ENCODE measurements at regions not wholly inside any gene's neighbourhood (a gene's known extent, or its start where the extent isn't known, plus 50 kb on each side); places are given as distances from the start of the nearest gene placed in this dataset.
A peak's percentile ranks its signal among the peaks of the same experiment; 100 is the strongest.
"Not testable (repeated sequence)": the region's sequence is repeated elsewhere in the genome, so short reads cannot be mapped to it uniquely, and the experiment has no call there.

DNA sequence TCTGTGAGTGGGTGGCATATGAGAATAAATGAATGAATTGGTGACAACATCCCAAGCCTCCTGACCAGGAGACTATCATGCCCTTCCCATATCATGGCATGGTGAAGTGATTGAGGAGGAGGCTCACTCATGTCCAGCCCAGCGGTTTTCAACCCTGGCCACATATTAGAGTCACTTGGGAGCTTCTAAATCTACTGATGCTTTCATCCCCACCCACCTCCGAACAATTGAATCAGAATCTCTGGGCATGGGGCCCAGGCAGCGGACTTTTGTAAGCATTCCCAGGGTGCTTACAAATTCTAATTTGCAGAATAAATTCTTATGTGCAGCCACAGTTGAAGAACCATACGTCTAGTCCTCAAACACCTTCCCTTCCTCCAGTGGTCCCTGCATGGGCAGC, 81.7 kb upstream of the SEC11C start:
- DNase-seq (ENCODE audit: low read depth in 1 of 2, low spot score in 1 of 2) = no peak

DNA sequence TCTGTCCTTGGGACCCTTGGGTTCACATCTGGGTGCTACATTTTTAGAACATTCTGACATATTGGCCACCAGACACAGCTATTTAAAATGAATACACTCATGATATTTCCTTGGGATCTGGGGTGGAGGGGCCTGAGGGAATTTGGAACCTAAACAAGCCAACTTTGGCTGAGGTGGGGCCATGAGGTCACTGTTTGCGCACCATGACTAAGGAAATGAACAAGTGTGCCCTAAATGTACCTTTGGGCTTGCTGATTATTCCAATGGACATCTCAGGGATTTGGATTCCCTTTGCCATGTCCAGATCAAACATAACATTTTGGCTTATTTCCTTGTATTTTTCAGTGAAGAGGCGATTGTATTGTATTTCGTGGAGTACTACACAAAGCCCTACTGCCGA, 80.5 kb upstream of the SEC11C start:
- no peak for DNase-seq (ENCODE audit: low read depth in 1 of 2, low spot score in 1 of 2)

DNA sequence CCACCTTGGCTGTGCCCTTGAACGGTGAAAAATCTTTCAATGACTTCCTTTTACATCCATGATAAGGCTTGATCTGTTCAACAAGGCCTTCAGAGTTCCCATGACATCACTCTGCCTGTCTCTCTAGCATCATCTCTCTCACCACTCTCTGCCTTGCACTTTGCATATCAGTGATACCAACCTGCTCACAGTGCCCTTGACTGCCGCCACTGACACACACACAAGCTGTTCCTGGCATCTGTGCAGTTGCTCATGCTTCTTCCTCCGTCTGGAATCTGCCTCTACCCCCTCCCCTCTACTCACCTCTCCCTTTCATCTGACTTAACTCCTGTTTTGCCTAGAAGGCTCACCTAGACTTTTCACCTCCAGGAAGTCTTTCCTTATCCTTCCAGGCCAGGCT, 79.1 kb upstream of the SEC11C start:
- DNase-seq (ENCODE audit: low read depth in 1 of 2, low spot score in 1 of 2) = no peak

DNA sequence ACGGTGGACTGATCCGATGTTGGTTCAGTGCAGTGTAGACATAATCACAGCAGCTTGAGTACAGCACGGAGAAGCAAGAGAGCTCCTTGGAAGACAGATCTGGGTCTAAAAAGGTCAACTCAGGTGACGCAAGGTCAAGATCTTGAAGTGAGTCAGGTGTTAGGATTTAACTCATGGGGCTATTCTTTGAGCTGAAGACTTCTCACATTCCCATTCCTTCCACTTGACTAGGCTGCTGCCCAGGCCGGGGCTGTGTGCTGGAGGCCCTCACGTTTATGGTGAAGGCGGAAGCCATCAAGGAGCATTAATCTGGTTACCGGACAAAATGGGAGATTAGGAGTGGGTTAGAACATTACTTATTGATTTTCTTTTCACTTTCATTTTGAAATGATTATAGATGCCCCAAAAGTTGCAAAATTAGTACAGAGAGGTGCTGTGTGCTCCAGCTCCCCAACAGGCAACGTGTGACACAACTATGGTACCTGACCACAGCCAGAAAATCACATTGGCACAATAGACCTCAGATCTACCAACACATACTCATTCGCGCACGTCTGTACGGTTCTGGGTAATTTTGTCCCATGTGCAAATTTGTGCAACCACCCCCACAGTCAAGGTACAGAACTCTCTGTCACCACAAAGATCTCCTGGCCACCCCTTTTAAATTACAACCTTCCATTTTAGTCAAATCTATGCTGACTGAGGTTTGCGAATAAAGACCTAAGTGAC, 77.6 kb upstream of the SEC11C start:
- DNase-seq (ENCODE audit: low read depth in 1 of 2, low spot score in 1 of 2) = no peak

DNA sequence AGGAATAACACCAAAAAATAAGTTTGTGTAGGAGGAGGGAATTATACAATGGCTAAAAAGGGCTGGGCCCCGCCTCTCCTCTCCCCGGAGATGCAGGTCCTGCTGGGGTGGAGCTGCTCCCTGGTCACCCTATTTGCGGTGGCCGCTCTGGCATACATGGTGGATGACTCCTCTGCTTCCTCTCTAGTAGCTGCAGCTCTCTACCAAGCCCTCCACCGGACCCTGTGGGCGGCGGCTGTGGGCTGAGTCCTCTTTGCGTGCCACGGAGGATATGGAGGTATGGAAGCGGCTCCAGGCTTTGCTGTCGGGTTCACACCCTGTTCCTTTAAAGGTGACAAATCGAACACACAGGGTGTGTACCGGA, 77.1 kb upstream of the SEC11C start:
- no peak for DNase-seq (ENCODE audit: low read depth in 1 of 2, low spot score in 1 of 2)

DNA sequence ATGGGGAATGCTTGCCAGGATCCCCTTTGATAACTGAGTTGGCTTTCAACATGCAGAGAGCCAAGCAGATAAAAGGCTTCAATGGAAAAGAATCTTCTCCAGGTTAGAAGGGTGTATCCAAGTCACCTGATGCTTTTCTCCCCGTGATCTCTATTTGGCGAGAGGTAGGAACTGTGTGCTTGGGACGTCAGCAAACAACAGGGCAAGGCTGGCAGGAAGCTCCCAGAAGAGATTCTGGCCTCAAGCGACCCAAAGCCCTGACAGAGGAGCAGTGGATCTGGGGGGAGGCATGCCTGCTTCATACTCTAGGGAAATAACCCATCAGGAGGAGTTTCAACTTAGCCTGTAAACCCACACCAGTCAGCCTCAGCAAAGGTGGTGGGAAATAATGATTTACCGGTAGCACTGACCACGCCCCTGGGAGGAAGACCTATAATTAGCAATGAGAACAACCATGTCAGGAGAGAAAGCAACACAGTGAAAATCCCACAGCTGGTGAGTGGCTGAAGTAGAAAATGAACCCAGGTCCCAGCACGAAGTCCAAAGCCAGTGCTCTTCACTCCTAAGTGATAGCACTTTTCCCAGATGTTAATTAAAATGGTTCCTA, 76.3 kb upstream of the SEC11C start:
- DNase-seq (ENCODE audit: low read depth in 1 of 2, low spot score in 1 of 2) = no peak

DNA sequence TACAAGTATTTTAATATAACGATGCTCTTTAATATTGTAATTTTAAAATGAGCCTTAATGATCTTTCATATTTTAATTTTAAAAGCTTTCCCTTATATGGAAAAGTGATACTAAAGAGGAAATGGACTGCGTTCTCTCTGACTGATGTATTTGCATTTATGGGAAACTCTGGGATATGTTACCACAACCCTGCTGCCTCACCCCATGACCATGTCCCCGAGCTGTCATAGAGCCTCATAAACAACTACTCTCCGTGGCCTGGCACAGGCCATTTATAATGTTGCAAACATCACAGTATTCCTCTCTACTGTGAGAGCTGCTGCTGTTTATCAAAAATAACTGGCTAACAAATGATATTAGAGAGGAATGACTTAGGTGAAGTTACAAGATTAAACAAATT, 75.8 kb upstream of the SEC11C start:
- no peak for DNase-seq (ENCODE audit: low read depth in 1 of 2, low spot score in 1 of 2)

DNA sequence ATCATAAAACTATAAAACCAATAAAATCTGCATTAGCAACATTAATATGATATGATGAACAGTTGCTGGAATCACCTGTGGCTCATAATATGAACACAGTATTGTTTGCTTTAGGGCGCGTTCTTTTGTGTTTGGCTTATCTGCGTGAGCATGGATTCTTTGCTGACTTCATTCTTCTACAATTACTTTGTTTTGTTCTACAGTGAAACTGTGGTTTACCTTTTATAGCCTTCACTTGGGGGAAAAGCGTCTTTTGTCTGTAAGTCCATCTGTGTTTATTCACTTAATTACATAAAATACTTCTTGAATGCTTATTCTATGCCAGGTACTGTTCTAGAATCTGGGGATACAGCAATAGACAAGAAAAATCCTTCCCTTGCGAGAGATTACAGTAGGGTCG, 74.0 kb upstream of the SEC11C start:
- DNase-seq (ENCODE audit: low read depth in 1 of 2, low spot score in 1 of 2) = no peak

DNA sequence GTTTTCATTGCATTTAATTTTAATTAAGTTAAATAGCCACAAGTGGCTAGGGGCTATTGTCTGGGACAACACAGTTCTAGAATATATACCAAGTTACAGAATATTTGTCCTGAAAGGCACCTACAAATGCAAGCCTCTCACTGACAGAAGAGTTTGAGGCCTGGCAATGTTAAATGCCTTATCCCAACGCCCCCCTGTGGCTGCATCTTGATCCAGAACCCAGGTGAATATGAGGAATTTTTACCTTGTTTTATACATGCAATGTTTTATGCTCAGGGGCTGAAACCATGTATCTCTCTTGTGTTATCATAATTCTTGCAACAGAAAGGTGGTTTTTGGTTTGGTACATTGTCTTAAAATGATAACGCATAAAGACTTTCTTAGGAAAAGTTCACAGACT, 71.8 kb upstream of the SEC11C start:
- DNase-seq (ENCODE audit: low read depth in 1 of 2, low spot score in 1 of 2) = no peak

DNA sequence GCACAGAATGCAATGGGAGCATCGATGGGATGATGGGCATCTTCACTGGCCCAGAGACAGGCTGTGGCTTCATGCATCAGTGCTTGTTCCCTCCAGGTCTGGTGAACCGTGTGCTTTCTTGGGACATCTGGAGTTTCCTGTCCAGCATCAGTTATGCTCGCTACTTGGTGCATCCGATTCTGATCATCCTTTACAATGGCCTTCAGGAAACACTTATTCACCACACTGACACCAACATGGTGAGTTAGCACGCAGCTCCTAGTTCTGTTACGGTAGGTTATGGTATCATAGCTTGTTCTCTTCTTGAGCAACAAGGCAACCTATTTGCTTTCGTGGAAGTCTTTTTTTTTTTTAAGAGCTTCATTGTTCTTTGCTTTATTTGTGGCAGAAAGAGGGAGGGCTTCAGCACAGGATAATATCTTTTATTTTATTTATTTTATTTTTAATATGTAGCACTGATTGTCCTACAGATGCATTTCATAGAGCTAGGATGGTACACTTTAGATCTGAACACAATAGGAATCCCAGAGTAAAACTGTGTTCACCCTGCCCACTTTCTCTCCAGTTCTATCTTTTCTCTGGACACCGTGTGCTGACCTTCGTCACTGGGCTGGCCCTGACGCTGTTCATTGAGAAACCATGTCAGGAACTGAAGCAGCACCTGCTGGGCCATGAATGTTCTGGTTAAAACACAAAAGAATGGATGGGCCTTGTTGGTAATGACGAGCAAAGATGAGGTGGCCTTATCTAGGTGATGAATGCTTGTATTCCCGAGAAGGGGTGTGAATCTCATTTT, 71.2 kb upstream of the SEC11C start:
- no peak for DNase-seq (ENCODE audit: low read depth in 1 of 2, low spot score in 1 of 2)

DNA sequence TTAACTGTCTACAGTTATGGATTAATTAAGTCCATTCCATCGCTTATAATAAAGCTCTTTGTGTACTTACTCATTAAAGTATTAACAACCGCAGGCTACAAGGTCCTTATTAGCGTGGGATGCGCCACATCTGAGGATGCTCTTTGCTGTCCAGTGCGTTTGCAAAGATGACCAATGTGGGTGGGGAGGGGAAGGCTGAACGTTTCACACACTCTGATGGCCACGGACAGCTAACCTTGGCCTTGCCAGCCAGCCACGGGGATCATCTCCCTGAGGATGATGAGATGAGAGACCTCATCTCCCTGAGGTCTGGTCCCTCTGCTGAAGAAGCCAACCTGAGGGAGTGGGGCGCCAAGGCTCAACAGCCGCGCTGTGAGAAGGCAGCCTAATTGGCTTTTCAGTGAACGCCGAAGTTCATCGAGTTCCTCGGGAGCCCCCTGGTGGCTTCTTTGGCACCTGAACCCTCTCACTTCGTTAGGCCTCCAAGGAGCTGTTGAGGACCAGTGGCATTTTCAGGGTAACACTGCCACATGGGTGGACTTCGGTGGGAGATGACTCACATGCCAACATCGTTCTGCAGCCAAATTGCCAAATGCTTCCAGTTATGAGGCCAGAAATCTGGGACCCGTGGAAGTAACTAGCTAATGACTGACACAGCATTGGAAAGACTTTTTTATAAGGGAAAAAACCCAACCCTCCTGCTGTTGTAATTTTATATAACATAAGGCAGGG, 69.3 kb upstream of the SEC11C start:
- DNase-seq (ENCODE audit: low read depth in 1 of 2, low spot score in 1 of 2) = peak; percentile 65 to 74

DNA sequence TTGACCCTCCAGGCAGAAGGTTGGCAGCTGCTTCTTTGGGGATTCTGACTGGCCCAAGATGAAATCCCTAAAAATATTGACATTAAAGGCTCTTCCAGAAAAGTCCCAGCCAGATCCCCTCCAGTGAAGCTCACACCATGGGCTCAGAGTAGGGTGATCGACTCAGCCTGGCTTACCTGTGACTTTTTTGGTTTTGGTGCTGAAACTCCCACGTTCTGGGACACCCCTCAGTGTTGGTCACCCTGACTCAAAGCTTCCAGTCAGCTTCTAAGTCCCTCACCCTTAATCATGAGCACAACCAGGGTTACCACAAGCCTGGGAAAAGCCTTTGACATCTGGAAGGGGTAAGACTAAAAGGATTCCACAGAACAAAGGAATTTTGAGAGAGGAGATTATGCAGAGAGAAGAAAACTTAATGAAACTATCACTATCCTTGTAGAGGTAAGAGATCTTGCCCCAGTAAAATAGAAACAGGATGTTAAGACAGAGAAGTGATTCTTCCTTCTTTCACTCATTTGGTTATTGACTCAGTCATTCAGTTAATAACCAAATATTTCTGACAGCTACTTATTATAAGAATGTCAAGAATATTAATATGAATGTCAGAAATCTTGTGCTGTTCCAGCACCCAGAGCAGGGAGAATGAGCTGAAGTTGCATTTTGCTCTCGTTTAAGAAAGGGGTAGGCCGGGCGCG, 66.8 kb upstream of the SEC11C start:
- DNase-seq (ENCODE audit: low read depth in 1 of 2, low spot score in 1 of 2) = no peak

DNA sequence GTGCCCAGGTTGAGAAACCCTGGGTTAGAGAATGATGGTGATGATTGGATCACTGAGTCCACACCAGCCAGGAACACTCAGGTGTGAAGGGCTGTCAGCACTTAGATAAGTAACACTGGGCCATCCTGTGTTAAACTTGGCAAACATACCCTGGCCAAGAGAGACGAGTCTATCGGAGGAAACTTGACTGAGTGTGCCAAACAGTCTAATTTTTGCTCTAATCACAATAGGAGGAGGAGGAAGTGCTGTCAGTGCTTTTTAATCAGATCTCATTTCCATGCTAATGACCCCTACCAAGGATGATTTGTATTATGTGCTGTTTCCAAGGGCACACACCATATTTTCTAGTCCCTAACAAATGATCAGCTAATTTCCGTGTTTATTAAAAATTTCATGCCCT, 63.8 kb upstream of the SEC11C start:
- no peak for DNase-seq (ENCODE audit: low read depth in 1 of 2, low spot score in 1 of 2)

DNA sequence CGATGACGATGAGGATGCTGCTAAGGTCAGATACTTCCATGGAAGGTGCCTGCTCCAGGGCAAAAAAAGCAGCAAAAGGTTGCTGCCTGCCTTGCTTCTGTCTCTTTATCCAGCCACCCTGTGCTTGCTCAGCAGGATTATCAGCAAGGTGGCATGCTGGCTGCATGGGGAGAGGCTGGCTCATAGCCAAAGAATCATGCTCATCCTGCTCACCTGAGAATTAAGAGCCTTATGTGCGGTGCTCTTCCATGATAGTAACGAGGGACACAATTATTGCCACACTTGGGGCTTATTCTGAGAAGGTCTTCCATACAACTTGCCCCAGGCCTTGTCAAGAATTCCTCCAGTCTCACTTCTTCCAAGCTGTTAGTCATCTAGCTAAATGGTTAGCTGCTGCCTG, 60.4 kb upstream of the SEC11C start:
- no peak for DNase-seq (ENCODE audit: low read depth in 1 of 2, low spot score in 1 of 2)

DNA sequence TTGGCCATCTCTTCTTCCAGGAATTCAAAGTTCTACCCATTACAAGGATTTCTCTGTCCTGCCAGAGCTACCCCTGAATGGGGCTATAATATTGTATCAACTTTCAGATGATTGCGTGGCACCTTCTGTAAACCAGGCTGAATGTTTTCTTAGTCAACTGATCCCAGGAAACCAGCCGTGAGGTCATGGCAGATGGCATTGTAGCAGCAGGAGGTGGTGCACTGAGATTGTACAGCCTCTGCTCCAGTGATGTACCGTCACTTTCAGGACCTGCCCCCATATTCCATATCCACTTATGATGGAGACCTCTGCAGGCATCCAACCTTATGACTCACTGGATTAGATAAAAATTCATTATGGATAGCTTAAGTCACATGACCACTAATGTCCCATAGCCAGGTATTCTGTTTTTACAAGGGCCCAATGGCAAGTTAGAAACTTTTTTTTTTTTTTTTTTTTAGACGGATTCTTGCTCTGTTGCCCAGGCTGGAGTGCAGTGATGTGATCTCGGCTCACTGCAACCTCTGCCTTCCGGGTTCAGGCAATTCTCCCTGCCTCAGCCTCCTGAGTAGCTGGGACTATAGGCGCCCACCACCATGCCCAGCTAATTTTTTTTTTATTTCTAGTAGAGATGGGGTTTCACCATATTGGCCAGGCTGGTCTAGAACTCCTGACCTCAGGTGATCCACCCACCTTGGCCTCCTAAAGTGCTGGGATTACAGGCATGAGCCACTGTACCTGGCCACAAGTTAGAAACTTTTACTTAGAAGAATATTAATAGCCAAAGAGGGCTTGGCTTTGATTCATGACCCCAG, 59.8 kb upstream of the SEC11C start:
- not testable (repeated sequence) for DNase-seq (ENCODE audit: low read depth in 1 of 2, low spot score in 1 of 2)

DNA sequence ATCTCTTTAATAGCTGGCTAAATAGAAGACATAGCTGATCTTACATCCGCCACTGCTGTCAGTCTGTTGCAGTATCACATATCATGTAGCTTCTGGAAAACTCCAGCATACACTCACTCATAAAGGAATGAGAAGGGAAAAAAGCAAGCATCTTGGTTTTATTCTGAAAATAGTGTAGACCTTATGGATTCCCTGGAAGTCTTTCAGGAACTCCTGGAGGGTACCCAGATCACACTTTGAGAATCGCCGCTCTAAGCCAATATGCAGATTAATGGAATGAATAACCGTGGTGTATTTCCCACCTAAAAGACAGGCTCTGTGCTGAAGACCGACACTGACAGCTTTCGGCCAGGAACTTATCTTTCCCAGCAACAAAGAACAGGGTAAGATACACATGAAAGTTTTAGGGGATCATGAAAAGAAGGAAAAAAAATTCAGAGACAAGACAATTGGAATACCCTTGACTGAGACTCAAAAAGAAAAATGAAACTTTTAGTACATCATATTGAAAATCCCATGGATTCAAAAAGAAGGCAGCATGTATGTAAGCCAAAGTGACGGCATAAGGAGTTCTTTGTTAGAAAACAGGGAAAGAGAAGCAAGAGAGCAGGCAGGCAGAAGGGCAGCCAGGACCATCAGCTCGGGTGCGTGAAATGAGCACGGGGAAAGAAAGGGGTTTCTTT, 56.4 kb upstream of the SEC11C start:
- no peak for DNase-seq (ENCODE audit: low read depth in 1 of 2, low spot score in 1 of 2)

DNA sequence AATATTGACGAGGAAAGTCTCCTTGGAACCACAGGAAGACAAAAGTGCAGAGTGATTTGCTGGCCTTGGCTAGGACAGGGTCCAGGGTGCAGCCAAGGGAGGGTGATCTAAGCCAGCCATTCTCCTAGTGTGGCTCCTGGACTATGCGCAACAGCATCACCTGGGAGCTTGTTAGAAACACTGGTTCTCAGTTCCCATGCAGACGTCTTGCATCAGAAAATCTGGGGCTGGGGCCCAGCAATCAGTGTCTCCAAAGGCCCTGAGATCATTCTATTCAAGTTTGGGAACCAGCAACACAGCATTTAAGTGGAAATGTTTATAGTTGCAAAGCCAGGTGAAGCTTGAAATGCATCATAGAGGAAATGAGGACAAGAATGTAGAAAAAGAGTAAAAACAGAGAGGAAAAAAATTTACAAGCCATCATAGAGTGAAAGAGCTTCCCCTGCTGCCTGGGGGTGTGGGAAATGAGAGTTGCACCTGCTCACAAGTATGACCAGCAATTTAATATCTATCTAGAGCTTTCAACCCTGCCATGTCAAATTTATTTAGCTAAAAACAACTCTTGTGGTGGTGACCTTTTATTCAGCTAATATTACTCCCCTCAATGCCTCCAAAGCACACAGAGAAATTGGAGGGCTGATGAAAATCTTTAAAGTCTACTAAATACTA, 54.4 kb upstream of the SEC11C start:
- DNase-seq (ENCODE audit: low read depth in 1 of 2, low spot score in 1 of 2) = no peak

DNA sequence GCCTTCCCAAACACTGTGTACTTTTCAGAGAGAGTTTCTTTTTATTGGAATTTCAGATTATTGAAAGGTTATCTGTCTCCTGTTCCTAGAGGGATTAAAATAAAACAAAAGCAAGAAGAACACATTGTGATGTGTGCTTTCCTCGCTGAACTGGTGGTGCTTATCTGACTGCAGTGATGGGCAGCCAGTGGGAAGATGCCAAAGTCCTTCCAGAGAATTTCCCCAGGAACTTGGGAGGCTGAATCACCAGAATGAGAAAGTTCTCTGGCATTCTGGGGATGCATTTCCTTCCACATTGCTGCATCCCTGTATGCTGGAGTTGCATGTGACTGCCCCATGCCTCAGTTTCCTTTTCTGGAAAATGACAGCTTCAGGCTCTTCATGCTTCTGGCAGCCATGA, 53.9 kb upstream of the SEC11C start:
- DNase-seq (ENCODE audit: low read depth in 1 of 2, low spot score in 1 of 2) = no peak

DNA sequence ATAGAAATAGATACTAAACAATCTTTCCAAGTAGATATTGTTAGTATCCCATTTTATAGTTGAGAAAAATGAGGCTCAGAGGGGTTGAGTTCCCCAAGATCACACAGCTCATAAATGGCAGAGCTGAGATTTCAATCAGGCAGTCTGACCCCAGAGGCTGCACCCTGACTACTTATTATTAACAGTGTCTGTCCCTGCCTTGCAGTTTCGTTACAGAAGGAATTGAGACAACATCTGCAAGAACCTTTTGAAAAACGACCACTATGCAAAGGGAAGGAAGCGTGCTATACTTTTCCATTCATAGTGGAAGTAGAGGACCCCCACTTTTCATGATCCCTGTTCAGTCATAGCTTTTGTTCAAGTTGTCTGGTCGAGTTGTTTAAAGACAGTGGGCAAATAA, 53.2 kb upstream of the SEC11C start:
- no peak for DNase-seq (ENCODE audit: low read depth in 1 of 2, low spot score in 1 of 2)

Measured in activated CD4-positive, alpha-beta T cell treated with anti-CD3 and anti-CD28 coated beads, Interleukin-2, amount 50 U/mL, for 24 hours (primary cell).